Neural cell (in vitro differentiated cells): ENCODE measurements at regions not wholly inside any gene's neighbourhood (a gene's known extent, or its start where the extent isn't known, plus 50 kb on each side); places are given as distances from the start of the nearest gene placed in this dataset.

ENCODE experiments used
- CTCF ChIP-seq: fragments of 450-650 bp; IDR thresholded peaks from 2 replicates; pipeline ENCODE4 v1.5.1; 2014; ENCODE audit warnings: antibody characterized with exemption, mild to moderate bottlenecking, moderate library complexity; ENCODE audit not compliant: poor library complexity, severe bottlenecking
- REST ChIP-seq: IDR thresholded peaks from 2 replicates; pipeline ENCODE4 v1.6.1; 2012; ENCODE audit warnings: borderline replicate concordance

- no peak for TF ChIP-seq CTCF
- TF ChIP-seq REST: no peak
Measured at GRCh38 chr5:2895196-2895595, 143.7 kb upstream of the IRX2 start.
